Hypothalamus (tissue), 51 donors: ENCODE measurements at regions not wholly inside any gene's neighbourhood (a gene's known extent, or its start where the extent isn't known, plus 50 kb on each side); places are given as distances from the start of the nearest gene placed in this dataset.

Source experiments
- DNase-seq, 51 donors: peaks; one replicate each; lab custom pipeline; 2025; lab: John Stamatoyannopoulos, UW

- DNase-seq, result no peak
These were observed 160.2 kb downstream of the FAM170A start for GRCh38 chr5:119789406-119790117.

- DNase-seq, result no peak
These were observed 162.9 kb downstream of the FAM170A start for GRCh38 chr5:119792161-119792799.

DNA sequence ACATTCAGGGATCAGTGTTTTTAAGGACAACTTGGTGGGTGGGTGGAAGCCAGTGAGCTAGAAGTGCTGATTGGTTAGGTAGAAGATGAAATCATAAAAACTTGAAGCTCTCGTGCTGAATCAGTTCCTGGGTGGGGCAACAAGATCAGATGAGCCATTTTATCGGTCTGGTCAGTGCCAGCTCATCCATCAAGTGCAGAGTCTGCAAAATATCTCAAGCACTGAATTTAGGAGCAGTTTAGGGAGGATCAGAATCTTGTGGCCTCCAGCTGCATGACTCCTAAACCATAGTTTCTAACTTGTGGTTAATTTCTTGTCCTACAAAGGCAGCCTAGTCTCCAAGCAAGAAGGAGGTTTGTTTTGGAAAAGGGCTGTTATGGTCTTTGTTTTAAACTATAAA lies 166.4 kb downstream of the FAM170A start:
- no peak for DNase-seq

DNA sequence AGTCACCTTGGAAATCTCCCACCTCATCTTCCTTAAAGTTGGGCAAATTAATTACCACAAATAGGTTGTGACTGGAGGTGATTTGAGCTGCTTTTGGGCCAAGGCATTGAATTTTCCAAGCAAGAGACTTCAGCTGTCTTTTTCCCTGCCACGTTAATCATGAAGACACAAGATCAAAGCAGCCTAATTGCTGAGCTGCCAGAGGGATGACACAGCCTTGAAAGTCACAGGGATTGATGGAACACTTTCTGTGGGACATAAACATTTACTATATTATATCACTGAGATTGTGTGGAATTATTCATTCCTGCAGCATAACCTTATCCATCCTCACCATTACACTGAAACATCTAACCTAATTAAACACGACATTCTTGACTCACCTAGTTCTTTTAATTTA lies 172.2 kb downstream of the FAM170A start:
- DNase-seq, result no peak

GRCh38 chr5:119808024-119808423 lies 178.7 kb downstream of the FAM170A start:
- DNase-seq, result no peak

- no peak for DNase-seq
These were observed 179.1 kb downstream of the FAM170A start for GRCh38 chr5:119808474-119808873.

- no peak for DNase-seq
These were observed 180.9 kb downstream of the FAM170A start for GRCh38 chr5:119810217-119810616.

DNA sequence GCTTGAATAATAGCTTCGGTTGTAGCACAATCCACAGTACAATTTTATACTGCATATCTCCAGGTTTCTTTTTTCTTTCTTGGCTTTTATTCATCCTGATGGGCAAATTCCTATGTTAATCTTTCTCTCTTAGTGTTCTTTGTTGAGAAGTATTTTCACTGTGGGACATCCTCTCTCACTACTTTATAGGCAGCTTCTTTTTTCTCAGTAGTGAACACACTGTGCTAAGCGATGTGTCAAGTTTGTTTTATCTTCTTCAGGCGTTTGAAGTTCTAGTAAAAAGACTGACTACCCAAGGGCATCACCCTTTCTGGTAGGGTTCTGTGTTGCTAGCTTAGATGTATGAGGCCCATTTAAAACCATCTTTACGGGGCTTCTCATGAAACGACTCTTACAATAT lies 182.1 kb downstream of the FAM170A start:
- DNase-seq, result no peak

- DNase-seq, result no peak
These were observed 185.3 kb downstream of the FAM170A start for GRCh38 chr5:119814655-119815054.

- no peak for DNase-seq
These were observed 186.7 kb downstream of the FAM170A start for GRCh38 chr5:119816055-119816454.

DNA sequence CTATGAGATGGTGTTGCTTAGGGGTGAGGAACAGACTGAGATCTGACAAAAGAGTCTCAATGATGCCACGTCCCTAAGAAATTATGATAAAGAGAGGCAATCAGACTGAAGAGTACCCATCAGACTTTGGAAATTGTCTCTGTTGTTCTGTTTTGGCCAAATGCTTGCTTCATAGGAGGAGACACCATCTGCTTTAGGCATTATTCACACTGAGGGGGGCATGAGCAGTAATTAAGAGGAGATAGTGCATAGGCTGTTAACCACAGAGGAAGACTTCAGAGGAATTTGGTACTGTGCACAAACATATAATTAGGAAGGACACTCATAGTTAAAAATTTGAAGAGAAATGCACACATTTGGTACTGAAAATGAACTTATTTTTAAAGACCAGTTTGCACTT lies 190.7 kb downstream of the FAM170A start:
- no peak for DNase-seq

- DNase-seq, result no peak
These were observed 191.2 kb downstream of the FAM170A start for GRCh38 chr5:119820608-119821007.

DNA sequence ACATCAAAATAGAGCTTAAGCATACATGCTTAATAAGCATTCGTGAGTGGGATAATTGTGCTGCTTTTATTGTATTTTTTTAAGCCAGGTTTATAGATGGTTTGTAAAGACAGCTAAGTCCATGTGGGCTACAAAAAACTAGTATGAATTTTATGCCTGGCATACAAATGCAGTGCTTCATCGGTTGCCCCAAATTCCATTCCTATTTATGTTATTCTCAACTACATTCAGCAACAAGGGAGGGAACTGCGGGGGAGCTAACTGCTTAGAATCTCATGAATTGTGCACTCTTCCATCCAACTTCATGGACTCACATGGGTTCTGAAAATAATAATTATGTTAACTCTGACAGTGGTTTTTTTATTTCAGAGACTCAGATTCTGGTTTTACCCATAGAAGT lies 199.2 kb downstream of the FAM170A start:
- no peak for DNase-seq

GRCh38 chr5:119829341-119829740 lies 200.0 kb downstream of the FAM170A start:
- no peak for DNase-seq

GRCh38 chr5:119833176-119833575 lies 203.8 kb downstream of the FAM170A start:
- no peak for DNase-seq

DNA sequence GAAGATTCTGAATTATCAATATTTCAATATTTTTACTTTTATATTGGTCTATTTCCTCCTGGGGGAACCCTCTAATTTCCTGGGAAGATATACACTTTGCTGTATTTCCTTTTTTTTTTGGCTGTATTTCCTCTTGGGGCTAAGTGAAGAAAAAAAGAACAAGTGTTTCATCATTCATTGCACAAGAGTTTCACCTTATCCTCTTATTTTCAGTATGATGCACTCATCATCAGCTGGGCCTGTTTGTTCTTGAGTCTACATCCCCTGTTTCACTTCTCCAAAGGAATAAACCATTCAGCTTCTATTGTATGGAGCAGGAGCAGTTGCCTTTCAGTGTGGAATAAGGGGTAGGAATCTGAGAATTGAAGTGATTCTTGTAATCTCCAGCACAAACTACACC lies 210.8 kb downstream of the FAM170A start:
- DNase-seq, result no peak

DNA sequence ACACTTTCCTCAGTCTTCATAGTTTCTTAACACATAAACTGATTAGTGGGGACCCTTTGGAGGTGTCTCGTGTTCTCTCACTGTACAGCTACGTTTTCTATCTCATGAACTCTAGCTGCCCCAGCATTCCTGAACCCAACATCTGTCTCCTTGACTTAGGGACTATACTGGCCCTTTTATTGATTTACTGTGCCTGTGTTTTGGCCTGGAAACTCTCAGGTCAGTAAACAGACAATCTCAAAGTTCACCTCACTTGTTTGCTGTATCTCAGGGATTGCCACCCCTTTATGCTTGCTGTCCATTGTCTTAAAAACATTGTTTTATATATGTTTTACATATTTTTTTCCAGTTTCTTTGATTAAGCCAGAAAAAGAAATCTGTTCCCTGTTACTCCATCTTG lies 222.8 kb downstream of the FAM170A start:
- DNase-seq, result no peak

GRCh38 chr5:119860463-119860862 lies 231.1 kb downstream of the FAM170A start:
- no peak for DNase-seq

GRCh38 chr5:119862619-119863018 lies 233.3 kb downstream of the FAM170A start:
- no peak for DNase-seq

DNA sequence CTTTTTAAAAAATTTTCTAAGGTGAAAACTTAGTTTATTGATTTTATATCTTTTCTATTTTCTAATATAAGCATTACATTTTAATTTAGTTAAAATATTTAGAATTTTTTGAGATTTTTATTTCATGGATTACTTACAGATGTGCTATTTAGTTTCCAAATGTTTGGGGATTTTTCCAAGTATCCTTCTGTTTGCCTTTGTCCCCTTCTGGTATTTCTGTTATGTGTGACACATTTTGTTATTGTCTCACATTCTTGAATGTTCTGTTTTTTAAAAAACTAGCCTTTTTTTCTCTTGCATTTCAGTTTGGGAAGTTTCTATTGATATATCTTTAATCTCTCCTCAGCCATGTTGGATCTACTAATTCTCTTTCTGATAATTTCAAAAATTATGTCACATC lies 234.9 kb downstream of the FAM170A start:
- DNase-seq, result no peak

DNA sequence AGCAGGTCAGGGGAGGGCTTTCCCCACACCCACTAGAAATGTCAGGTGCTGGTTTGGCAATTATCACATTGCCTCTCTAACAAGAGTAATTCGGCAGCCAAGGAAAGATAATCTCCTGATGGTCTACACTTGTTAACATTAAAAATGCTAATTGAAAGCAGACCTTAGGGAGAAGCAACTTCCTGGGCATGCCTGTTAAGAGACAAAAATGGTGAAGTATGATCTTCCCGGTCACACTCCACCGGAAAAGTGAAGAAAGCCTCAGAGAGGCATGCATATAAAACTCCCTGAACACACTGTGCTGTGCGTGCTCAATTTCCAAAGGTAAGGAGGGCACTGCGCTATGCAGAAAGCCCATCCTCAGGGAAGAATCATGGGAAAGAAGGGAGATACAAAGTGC lies 244.3 kb downstream of the FAM170A start:
- no peak for DNase-seq

DNA sequence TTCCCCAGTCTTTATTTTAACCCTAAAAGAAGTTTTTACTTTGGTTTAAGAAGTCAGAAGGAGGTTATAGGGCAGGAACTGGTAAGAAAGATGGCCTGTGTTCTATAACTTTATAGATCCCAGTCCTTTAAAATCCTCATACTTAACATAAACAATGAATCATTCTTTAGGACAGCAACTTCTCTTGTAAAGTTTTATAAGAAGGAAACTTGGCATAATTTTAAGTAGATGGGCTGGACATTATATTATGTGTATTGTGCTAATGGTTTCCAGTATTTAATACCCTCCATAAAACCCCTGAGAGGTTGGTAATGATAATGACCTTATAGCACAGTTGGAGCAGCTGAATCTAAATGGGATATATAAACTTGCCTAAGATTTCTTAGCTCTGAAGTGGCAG lies 247.2 kb downstream of the FAM170A start:
- no peak for DNase-seq

- no peak for DNase-seq
These were observed 249.4 kb downstream of the FAM170A start for GRCh38 chr5:119878712-119879111.
